ENCODE measurements at regions not wholly inside any gene's neighbourhood (a gene's known extent, or its start where the extent isn't known, plus 50 kb on each side); places are given as distances from the start of the nearest gene placed in this dataset.

DNA sequence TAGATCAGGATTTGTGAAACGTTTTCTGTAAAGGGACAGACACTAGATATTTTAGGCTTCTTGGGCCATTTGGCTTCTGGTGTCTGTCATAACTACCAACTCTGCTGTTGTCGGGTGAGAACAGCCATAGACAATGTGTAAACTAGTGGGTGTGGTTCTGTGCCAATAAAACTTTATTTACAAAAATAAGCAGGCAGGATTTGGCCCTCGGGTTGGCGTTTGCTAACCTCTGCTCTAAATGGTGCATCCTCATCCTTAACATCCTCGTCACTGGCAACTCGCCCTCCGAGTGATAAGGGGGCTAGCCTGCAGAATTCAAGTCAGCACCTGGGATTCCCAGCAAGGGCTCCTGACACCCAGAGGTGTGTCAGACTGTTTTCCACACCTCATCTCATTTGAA lies 105.8 kb upstream of the MSX1 start:
- Histone ChIP-seq H3K4me3 (no peak overlapping the region), H3K27me3 (peaks cover 0 to 16% (median 0%) of the 10 kb centered on the region in 3 donors)
- 50 to 64% (median 53%) methylated on average over 7 of the region's 7 CpGs for WGBS, 5 donors

DNA sequence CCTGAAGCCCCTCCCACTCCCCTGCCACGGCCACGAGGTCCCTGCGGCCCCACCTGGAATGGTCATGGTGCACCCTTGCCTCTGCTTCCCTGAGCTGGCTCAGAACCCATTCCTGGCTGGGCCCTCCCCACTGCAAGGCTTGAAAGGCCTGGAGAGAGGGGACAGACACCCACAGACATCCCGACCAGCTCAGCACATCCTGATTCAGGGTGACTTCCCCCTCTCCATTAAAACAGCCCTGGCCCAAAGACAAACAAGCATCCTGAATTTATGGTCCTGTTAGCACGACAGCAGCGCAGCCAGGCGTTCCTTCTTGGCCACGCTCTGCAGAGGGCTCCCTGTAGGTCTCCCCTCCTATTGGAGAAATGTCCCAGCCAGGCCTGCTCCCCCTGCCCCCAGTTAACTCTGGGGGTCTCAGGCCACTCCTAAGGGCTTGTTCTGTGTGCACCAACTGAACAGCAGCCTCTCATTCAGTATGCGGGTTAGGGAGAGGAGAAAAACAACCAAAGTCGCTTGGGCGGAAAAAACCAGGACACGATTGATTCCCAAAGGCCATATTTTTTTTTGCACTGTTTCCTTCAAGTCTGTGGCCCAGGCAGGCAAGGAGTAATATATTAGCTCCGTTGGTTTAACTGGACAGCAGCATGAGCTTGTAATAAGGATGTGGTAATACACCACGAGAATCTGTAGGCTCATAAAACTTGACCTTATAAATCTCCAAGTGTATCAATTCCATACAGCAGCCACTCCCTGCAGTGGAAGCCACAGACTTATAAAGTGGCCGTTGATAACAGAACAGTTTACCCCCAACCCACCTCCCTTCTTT lies 106.7 kb upstream of the MSX1 start:
- intact Hi-C loops (cut with DNase I; ENCODE audit: low total_unique reads), result no loop called here
- Histone ChIP-seq H3K9me3 (peaks cover 0 to 5% (median 3%) of the 10 kb centered on the region in 4 donors), H3K4me1 (no peaks in the 10 kb centered on the region), H3K27ac (no peak overlapping the region), H3K36me3 (no peaks in the 10 kb centered on the region), H3K27me3 (peaks cover 0 to 16% (median 0%) of the 10 kb centered on the region in 3 donors), H3K4me3 (no peak overlapping the region)
- TF ChIP-seq, protein P1, sequence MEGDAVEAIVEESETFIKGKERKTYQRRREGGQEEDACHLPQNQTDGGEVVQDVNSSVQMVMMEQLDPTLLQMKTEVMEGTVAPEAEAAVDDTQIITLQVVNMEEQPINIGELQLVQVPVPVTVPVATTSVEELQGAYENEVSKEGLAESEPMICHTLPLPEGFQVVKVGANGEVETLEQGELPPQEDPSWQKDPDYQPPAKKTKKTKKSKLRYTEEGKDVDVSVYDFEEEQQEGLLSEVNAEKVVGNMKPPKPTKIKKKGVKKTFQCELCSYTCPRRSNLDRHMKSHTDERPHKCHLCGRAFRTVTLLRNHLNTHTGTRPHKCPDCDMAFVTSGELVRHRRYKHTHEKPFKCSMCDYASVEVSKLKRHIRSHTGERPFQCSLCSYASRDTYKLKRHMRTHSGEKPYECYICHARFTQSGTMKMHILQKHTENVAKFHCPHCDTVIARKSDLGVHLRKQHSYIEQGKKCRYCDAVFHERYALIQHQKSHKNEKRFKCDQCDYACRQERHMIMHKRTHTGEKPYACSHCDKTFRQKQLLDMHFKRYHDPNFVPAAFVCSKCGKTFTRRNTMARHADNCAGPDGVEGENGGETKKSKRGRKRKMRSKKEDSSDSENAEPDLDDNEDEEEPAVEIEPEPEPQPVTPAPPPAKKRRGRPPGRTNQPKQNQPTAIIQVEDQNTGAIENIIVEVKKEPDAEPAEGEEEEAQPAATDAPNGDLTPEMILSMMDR (IDR thresholded peaks at IDR 0.05), result no peak
- no peak for TF ChIP-seq POLR2AphosphoS5 (IDR thresholded peaks at IDR 0.05)
- WGBS, 5 donors, result 56 to 61% (median 57%) methylated on average over 12 to 15 of the region's 15 CpGs
- no peak for DNase-seq

More for the DNA sequence above, 105.8 kb upstream of the MSX1 start:
- Histone ChIP-seq H3K36me3 (no peaks in the 10 kb centered on the region), H3K4me1 (no peaks in the 10 kb centered on the region), H3K27ac (no peak overlapping the region), H3K9me3 (no peaks in the 10 kb centered on the region)
- TF ChIP-seq POLR2A (IDR thresholded peaks at IDR 0.05) (no peak), EP300 (IDR thresholded peaks at IDR 0.05) (no peak), POLR2AphosphoS5 (IDR thresholded peaks at IDR 0.05) (no peak)
- TF ChIP-seq, protein P1 (IDR thresholded peaks at IDR 0.05), result no peak
- intact Hi-C loops (cut with DNase I; ENCODE audit: low total_unique reads), result no loop called here
- DNase-seq, result no peak

DNA sequence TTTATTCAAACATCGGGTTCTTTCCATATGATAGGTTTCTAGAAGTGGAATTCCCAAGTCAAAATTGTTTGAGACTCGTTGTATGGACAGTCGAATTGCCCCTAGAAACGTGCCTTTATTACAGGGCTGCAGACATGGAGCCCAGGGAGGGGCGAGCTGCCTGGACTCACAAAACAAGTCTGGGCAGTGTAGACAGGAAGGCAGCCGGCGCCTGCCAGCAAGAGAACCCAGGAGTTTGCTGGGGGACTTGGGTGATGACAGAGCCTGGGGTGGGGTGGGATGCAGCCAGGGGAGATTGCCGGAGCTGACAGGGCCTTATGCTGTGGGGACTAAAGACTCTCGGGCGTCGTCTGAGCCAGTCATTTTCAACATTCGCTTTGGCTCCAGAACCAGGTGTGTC lies 107.4 kb upstream of the MSX1 start:
- TF ChIP-seq POLR2AphosphoS5 (IDR thresholded peaks at IDR 0.05) (no peak), POLR2A (IDR thresholded peaks at IDR 0.05) (no peak), EP300 (IDR thresholded peaks at IDR 0.05) (no peak)
- TF ChIP-seq, protein P1 (IDR thresholded peaks at IDR 0.05), result no peak
- no peaks in the 10 kb centered on the region for H3K36me3 ChIP-seq
- WGBS, 5 donors, result 47 to 68% (median 62%) methylated on average over 12 of the region's 12 CpGs
- H3K27ac ChIP-seq, result no peak overlapping the region
- no peak for DNase-seq
- H3K9me3 ChIP-seq, result peaks cover 0 to 13% (median 11%) of the 10 kb centered on the region in 4 donors
- H3K4me3 ChIP-seq, result no peak overlapping the region
- H3K27me3 ChIP-seq, result peaks cover 0 to 16% (median 0%) of the 10 kb centered on the region in 3 donors
- intact Hi-C loops (cut with DNase I; ENCODE audit: low total_unique reads), result no loop called here
- no peaks in the 10 kb centered on the region for H3K4me1 ChIP-seq

DNA sequence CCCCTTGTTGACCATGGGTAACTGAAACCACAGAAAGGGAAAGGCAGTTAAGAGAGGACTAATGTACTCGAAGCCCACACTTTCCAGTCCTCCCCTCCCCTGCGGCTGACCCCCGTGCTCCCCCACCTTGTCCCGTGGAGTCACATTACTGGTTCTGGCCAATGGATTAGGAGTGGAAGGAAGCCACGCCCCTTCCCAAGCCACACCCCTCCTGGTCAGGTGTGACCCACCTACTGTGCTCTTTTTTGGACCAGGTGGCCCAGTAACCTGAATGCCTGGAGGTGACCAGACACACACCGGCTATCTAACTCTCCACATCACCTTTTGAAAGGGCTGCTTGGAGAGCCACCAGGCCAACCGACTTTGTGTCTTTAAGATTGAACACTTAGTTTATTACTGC lies 109.3 kb upstream of the MSX1 start:
- no peak overlapping the region for H3K27ac ChIP-seq
- TF ChIP-seq, protein P1 (IDR thresholded peaks at IDR 0.05), result no peak
- TF ChIP-seq POLR2A (IDR thresholded peaks at IDR 0.05) (no peak), EP300 (IDR thresholded peaks at IDR 0.05) (no peak), POLR2AphosphoS5 (IDR thresholded peaks at IDR 0.05) (no peak)
- H3K4me3 ChIP-seq, result no peak overlapping the region
- H3K4me1 ChIP-seq, result no peaks in the 10 kb centered on the region
- H3K36me3 ChIP-seq, result no peaks in the 10 kb centered on the region
- 75 to 85% (median 78%) methylated on average over 7 of the region's 7 CpGs for WGBS, 5 donors
- H3K9me3 ChIP-seq, result peaks cover 7 to 31% (median 27%) of the 10 kb centered on the region in 4 donors
- H3K27me3 ChIP-seq, result peaks cover 0 to 16% (median 0%) of the 10 kb centered on the region in 3 donors
- no peak for DNase-seq
- intact Hi-C loops (cut with DNase I; ENCODE audit: low total_unique reads), result no loop called here

All from stomach (tissue), 8 donors.